Neural cell (in vitro differentiated cells): ENCODE measurements at regions not wholly inside any gene's neighbourhood (a gene's known extent, or its start where the extent isn't known, plus 50 kb on each side); places are given as distances from the start of the nearest gene placed in this dataset.

Experiments used
- CTCF ChIP-seq: fragments of 450-650 bp; IDR thresholded peaks from 2 replicates; pipeline ENCODE4 v1.5.1; 2014; ENCODE audit warnings: antibody characterized with exemption, mild to moderate bottlenecking, moderate library complexity; ENCODE audit not compliant: poor library complexity, severe bottlenecking
- EP300 ChIP-seq: fragments of 450-650 bp; conservative IDR thresholded peaks from 2 replicates; pipeline ENCODE4 v1.6.1; 2014; ENCODE audit warnings: antibody characterized with exemption, mild to moderate bottlenecking, moderate library complexity; ENCODE audit not compliant: poor library complexity, severe bottlenecking
- EZH2 ChIP-seq: fragments of 200-600, 300-800 bp; shearing (Covaris generic), sonication (generic); IDR thresholded peaks from 2 replicates; pipeline ENCODE4 v1.6.1; 2014; ENCODE audit warnings: antibody characterized with exemption, low read length, borderline replicate concordance, mild to moderate bottlenecking; ENCODE audit not compliant: insufficient read depth, poor library complexity, severe bottlenecking
- POLR2AphosphoS5 ChIP-seq: IDR thresholded peaks from 2 replicates; pipeline ENCODE4 v1.6.1; 2012
- REST ChIP-seq: IDR thresholded peaks from 2 replicates; pipeline ENCODE4 v1.6.1; 2012; ENCODE audit warnings: borderline replicate concordance
- SMC3 ChIP-seq: fragments of 450-650 bp; conservative IDR thresholded peaks from 2 replicates; pipeline ENCODE4 v1.6.1; 2014; ENCODE audit warnings: antibody characterized with exemption, mild to moderate bottlenecking, moderate library complexity; ENCODE audit not compliant: poor library complexity

- no peak for TF ChIP-seq REST
- TF ChIP-seq EZH2, result no peak
- no peak for TF ChIP-seq CTCF
- no peak for TF ChIP-seq EP300
- no peak for TF ChIP-seq POLR2AphosphoS5
- TF ChIP-seq SMC3, result no peak
These were observed 410.2 kb downstream of the PRR16 start for GRCh38 chr5:120874081-120874862.
